GM18951 (cell line): ENCODE measurements at regions not wholly inside any gene's neighbourhood (a gene's known extent, or its start where the extent isn't known, plus 50 kb on each side); places are given as distances from the start of the nearest gene placed in this dataset.
"Not testable (repeated sequence)": the region's sequence is repeated elsewhere in the genome, so short reads cannot be mapped to it uniquely, and the experiment has no call there.

Source experiments
- POLR2A ChIP-seq: IDR thresholded peaks from 4 replicates; pipeline ENCODE4 v1.6.1; 2011; ENCODE audit warnings: mild to moderate bottlenecking; ENCODE audit not compliant: insufficient read length, insufficient read depth; ENCODE audit errors: extremely low read depth
- in situ Hi-C: fragments of 300-500 bp; cut with MboI; formaldehyde crosslinking; loops from one replicate; pipeline ENCODE4 v1.12.0; 2022; ENCODE audit warnings: low sequenced_read_pairs, mixed read lengths, inconsistent platforms; ENCODE audit not compliant: unreplicated experiment

DNA sequence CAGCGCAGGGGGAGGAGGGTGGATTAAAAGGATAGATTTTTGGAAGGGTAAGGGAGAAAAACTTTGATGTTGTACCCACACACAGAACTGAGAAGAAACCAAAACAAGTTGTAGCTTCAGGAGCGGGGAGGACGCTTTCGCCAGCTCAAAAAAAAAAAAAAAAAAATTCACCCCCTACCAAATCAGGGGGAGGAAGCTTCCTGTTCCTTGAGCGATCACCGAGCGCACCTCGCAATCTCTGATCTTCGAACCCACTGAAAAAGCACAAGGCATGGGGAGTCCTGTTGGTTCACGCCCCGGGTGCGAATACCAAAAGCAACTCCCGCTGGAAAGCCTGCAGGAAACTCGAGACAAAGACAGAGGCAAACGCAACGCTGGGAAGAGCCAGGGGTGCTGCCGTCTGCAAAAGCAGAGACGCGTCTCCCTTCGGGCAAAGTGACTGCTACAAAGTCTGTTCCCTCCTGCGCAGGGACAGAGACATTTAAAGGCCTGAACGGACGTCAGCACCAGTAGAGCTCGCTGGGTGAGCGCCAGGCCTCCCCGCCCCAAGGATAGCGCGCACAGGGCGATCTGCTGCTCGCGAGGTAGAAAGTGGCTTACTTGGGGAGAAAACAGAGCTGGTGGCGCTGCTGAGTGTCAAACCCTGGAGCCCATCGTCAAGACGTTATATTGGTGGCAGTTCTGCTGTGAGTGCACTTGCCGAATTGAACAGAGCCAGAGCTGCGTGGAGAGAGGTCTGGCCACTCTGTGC, 190.4 kb downstream of the USP22 start:
- in situ Hi-C loops, result no loop called here
- TF ChIP-seq POLR2A, result no peak

DNA sequence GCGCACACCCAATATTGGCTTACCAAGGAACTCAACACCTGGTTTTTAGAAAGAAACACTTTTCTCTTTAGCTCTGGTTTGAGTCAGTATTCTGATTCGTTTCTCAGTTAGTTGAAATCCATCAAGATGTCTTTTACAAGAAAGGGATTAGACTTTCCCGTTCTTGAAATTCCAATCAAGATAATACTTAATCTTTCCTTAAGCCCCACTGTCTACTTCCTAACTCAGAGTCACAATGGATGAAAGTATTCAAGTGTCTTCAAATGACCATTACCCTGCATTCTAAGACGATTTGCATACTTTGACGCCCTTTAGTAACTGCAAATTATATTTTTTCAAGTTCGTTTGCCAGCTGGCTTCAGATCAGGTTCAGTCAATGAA, 189.8 kb downstream of the USP22 start:
- in situ Hi-C loops, result no loop called here
- TF ChIP-seq POLR2A, result no peak

DNA sequence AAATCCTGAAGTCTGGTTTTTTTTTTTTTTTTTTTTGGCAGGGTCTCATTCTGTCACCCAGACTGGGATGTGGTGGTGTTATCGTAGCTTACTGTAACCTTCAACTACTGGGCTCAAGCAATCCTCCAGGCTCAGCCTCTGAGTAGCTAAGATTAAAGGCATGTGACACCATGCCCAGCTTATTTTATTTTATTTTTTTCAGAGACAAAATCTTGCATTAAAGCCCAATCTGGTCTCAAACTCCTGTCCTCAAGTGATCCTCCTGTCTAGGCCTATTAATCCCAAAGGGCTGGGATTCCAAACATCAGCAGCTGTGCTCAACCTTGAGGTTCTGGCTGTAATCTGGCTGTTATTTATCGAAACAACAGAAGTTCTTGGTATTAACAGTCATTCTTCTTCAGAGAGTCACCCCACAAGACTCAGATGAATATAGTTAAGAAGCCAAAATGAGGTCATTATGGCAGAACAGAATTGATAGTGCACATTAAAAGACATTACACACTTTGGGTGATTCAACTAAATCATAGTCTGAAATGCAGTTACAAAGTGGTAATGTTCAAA, 186.8 kb downstream of the USP22 start:
- in situ Hi-C loops, result not testable (repeated sequence)

DNA sequence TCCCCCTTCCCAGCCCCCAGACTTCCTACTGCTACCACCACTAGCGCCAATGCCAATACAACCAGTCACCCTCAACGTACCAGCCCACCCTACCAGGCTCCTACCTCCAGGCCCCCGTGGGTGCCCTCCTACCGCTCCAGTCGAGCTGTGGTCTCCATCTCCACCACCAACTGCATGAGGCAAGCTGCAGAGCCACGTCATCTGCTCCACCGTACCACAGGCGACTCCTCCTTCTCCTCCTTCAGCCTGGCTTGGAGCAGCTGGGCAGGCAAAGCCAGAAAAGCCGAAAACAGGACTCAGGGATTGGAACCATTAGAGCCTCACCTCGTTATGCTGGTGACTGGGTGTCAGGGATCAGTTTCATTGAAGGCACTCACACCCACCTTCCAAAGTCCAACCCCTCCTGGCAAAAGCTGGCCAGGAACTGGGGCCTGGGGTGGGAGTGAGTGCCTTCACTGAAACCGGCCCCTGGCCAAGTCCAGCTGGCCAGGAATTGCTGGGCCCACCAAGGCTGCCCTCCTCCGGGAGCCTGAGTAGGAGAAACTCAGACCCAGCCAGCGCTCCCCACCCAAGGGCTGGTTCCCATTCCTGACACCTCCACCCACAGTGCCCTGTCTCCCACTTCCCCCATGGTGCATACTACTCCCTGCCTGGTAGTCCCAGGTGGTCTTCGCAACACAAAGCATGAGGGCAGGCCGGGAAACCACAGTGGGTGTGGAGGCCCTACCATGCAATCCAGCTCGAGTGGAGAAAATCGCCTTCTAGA, 176.2 kb downstream of the USP22 start:
- in situ Hi-C loops, result not testable (repeated sequence)

DNA sequence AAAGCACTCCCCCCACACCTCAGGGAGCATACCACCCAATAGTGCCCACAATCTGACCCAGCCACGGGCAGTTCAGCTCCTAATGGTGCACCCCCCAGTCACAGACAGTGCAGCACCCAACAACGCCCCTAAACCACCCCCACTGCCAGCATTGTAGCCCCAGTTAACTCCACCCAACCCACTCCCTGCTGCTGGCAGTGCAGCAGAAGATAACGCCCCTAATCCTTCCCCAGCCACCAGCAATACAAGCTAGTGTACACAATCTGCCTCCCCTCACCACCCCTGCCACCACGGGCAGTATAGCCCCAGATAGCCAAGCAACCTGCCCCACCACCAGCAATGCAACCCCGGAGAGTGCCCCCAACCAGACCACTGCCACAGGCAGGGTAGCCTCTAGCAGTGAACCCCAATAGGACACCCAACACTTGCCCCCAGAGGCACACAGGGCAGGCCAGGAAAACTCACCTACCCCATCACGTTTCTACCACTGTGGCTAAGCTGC, 175.3 kb downstream of the USP22 start:
- in situ Hi-C loops, result not testable (repeated sequence)

DNA sequence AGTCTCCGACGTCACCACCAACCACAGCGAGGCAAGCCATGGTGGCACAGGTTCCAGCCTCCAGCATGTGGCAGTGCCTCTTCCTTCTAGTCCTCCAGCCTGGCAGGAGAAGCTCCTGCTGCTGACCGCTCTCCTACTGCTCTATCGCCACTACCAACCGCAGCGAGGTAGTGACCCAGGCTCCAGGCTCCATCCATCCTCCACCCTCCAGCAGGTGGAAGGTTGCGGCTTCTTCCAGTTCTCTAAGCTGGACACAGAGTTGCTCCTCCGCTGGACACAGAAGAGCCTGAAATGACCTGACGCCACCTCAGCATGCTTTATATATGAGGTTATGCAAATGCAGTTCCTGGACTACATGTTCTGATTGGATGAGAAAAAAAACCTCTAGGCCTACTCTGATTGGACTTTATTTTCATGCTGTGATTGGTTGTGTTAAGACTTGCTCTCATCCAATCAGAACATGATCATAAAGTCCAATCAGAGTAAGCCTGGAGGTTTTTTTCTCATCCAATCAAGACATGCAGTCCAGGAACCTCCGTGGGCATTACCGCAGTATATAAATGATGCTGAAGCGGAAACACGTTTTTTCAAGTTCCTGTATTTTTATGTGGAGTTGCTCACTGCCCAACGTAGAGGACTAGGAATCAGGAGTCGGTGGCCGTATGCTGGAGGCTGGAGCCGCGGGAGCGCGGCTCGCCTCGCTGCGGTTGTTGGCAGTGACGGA, 174.7 kb downstream of the USP22 start:
- in situ Hi-C loops, result not testable (repeated sequence)

DNA sequence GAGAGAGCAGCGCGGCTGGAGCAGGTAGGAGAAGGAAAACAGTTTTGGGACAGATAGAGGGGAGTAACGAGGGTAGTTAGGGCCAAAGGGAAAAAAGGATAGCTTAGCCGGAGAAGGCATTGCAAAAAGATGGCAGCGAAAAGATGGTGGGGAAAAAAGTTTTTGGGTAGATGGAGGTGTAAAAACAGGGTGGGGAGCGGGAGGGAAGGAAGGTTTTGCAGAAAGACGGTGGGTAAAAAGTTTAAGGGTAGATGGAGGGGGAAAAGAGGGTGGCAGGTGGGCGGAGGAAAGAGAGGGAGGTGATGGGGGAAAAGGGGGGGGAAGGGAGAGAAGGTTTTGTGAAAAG, 174.2 kb downstream of the USP22 start:
- in situ Hi-C loops, result not testable (repeated sequence)

DNA sequence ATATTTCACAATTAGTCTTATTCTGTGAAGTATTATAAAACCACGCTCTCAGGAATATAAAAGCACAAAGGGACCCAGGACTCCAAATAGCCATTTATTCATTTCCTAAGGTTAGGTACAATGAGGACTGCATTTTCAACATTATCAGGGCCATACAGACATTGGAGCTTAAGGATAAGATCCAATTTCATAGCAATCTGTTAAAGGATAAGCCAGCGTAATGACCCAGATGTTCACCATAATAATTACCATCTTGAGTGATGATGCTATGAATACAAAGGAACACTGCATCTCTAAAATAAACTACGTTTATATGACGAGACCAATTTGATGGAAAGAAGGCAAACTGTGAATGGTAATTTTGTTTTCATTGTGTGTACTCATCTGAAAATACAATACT, 169.6 kb downstream of the USP22 start:
- in situ Hi-C loops, result not testable (repeated sequence)

DNA sequence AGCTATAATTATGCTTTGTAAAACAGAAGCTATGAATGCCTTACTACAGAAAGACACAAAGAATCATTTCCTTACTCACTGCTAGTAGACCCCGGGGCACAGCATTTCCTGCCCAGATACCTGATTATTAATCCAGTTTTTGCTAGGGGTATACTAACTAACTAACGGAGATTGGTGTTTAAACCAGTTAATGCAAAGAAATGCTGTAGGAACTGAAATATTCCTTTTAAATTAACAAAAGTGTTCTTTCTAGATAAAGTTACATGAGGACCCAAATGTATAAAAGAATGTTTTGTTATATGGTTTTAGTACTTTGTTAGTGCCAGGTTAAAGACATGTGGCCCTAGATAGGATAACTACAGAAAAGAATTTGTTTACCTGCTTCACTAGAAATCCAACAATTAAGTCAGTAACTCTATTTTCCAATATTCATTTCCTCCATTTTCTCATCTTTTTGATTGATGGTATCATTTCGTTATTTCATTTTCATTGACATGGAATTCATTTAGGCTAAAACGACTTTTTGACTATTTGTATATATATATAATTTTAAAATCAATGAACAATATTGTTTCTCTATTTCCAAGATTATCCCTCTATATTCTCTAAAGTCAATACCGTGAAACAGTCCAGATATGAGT, 169.0 kb downstream of the USP22 start:
- in situ Hi-C loops, result not testable (repeated sequence)

DNA sequence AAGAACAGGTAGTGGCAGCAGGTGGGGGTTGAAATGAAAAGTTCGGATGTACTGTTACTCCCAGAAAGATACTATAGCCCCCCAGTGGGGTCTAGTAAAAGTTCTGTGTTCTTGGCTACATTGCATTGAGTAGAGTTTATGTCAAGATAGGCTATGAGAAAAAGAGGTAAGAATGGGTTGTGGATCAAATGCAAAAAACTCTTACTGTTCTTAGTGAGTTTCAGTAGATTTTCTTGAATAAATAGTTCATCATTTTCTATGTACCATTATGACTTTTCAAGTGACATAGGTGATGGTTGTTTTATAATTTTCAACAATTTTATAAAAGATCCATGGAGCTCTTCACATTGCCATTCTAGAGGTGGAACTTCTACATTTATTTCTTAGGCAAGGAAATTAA, 165.4 kb downstream of the USP22 start:
- in situ Hi-C loops, result not testable (repeated sequence)

DNA sequence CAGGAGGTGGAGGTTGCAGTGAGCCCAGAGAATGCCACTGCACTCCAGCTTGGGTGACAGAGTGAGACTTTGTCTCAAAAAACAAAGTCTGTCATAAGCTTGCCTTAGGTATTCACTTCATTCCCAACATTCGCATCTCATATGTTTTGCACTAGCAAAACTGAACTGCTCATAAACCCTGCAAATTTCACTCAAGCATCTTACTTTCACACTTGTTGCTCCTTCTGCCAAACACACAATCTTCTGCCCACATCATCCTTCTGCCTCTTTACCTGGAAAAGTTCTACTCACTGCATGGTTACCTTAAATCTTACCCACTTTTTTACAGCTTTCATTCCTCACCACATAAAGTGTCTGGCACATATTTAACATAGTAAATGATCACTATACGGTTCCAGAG, 152.5 kb downstream of the USP22 start:
- TF ChIP-seq POLR2A, result no peak
- in situ Hi-C loops, result no loop called here

DNA sequence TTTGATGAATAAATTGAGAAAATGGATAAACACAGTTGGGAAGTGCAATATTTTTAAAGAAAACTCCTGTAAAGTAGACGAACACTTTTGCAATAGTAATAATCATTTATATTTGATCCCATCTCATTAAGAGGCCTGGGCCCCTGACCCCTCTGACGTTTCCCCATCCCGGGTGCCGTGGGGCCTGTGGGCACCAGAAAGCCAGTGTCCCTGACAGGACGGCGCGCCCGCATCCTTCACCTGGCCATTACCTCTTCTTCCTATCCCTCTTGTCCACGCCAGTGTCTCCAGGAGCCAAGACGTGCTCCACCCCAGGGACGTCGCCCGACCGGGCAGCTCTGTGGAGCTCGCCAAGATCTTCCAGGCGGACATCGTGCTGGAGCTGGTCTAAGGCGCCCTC, 147.4 kb downstream of the USP22 start:
- in situ Hi-C loops, result not testable (repeated sequence)

DNA sequence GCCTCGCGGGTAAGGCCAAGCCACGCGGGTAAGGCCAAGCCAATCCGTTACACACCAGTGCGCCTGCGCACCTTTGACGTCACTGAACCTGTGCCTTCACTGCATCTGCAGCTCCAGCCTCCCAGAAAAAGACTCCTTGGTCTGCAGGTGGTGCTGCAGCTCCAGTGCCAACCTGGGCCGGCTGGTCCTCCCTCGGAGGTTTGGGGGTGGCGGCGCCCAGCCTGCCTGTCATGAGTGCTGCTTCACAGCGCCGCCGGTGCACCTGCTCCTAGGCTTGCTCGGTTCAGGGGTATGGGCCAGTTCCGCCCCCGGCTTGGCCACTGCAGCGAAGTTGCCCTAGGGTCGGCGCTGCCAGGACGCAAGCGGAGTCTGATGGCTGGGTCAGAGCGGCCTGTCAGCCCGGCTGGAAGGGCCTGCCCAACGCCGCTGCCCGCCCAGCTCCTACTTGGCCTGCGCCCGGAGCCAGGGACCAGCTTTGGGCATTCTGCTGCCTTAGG, 146.6 kb downstream of the USP22 start:
- in situ Hi-C loops, result no loop called here
- TF ChIP-seq POLR2A, result no peak

DNA sequence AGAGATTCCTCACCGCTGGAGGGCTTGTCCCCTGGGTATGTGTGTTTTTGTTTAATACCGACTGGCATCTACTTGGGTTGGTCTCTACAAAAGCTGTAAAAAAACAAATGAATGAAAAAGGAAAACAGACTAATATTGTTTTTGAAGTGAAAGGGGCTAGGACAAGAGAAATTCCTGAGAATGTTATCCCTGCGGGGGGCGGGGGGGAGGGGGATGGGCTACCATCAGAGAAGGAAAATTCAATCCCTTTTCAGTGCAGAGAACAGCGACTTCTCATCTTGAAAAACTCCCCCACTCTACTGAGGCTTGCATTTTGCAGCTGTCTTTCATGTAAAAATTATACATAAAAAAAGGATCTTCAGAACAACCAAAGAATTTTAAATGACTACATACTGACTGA, 144.1 kb downstream of the USP22 start:
- in situ Hi-C loops, result not testable (repeated sequence)

DNA sequence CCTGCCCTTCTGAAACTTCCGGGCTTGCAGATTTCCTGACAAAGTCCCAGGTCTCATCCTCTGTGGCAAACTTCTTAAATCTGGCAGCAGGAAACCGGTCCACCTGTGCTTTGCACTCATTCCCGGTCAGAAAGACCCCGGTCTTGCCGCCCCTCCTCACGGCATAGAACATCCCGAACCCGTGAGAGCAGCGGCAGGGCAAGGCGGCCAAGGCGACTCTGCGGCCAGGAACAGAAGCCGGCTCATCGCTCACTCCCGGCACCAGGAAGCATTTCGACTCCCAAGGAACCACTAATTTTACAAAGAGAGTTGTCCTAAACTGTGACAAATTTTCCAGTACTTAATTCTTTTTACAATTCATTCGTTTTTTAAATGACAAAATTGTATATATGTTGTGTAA, 140.3 kb downstream of the USP22 start:
- in situ Hi-C loops, result not testable (repeated sequence)

DNA sequence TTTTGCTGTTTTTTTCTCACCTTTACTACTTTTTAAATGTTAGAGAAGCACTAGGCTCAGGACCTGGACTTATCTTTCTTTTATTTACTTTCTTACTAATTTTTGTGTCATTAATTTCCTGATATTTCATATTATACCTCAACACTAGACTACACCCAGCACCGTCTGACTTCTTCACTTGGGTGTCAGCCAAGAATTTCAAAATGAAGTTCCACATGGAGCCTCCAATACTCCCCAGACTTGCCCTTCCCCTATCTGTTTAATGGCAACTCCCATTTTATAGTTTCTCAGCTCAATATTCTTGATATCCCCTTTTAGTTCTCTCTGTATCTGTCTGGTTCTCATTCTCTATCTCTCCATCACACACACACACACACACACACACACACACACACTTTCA, 139.3 kb downstream of the USP22 start:
- in situ Hi-C loops, result not testable (repeated sequence)
